ENCODE measurements at regions not wholly inside any gene's neighbourhood (a gene's known extent, or its start where the extent isn't known, plus 50 kb on each side); places are given as distances from the start of the nearest gene placed in this dataset.

- TF ChIP-seq REST (IDR thresholded peaks at IDR 0.05; ENCODE audit: insufficient replicate concordance, low read depth) (no peak), CTCF (IDR thresholded peaks at IDR 0.05; ENCODE audit: insufficient read depth, low read length) (no peak), POLR2AphosphoS5 (IDR thresholded peaks at IDR 0.05; ENCODE audit: low read depth) (no peak)
Observed at GRCh38 chr5:174664180-174664850, 60.1 kb upstream of the MSX2 start.
